BLaER1 (cell line): ENCODE measurements at regions not wholly inside any gene's neighbourhood (a gene's known extent, or its start where the extent isn't known, plus 50 kb on each side); places are given as distances from the start of the nearest gene placed in this dataset.

Experiments
- H3K27ac ChIP-seq: shearing (Covaris generic); formaldehyde crosslinking; 2 replicates; pipeline ENCODE4 v1.8.1; 2022
- H3K27me3 ChIP-seq: shearing (Covaris generic); formaldehyde crosslinking; 2 replicates; pipeline ENCODE4 v1.8.1; 2022
- H3K36me3 ChIP-seq: shearing (Covaris generic); formaldehyde crosslinking; 2 replicates; pipeline ENCODE4 v1.8.1; 2022
- H3K4me1 ChIP-seq: shearing (Covaris generic); formaldehyde crosslinking; 2 replicates; pipeline ENCODE4 v1.8.1; 2022
- H3K4me2 ChIP-seq: shearing (Covaris generic); formaldehyde crosslinking; 2 replicates; pipeline ENCODE4 v1.8.1; 2022
- H3K4me3 ChIP-seq: shearing (Covaris generic); formaldehyde crosslinking; 2 replicates; pipeline ENCODE4 v1.8.1; 2022
- H3K9ac ChIP-seq: shearing (Covaris generic); formaldehyde crosslinking; 2 replicates; pipeline ENCODE4 v1.8.1; 2022
- H3K9me3 ChIP-seq: shearing (Covaris generic); formaldehyde crosslinking; 2 replicates; pipeline ENCODE4 v1.8.1; 2022
- H4K20me1 ChIP-seq: shearing (Covaris generic); formaldehyde crosslinking; 2 replicates; pipeline ENCODE4 v1.8.1; 2022
- Cebpa-rat ChIP-seq: shearing (Covaris generic); IDR thresholded peaks from 2 replicates; pipeline ENCODE4 v1.8.1; 2022

DNA sequence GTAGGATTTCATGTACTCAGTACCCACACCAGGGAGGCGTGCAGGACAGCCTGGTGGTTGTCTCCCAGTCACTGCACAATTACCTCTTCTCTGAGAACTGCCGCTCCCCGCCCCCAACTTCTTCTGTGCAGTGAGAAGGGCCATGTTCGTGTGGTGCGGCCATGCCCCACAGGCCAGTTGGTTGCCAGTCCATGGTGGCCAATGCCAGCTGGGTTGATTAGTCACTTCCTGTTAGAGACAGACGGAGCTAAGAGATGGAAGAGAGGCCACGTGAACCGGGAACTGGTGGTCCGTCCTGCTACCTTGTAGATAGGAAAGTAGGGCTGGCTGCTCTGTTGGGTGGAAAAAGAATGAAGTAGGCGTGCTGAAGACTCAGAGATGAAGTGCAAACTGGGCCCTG, 206.5 kb downstream of the ABCC12 start:
- Histone ChIP-seq H4K20me1 (no peaks in the 10 kb centered on the region), H3K4me1 (no peaks in the 10 kb centered on the region), H3K4me3 (no peak overlapping the region), H3K27ac (no peak overlapping the region), H3K27me3 (no peaks in the 10 kb centered on the region), H3K9me3 (peaks cover 16% of the 10 kb centered on the region; the same call in 1 of the 2 replicates), H3K9ac (no peak overlapping the region), H3K4me2 (no peak overlapping the region), H3K36me3 (no peaks in the 10 kb centered on the region)
- no peak for TF ChIP-seq Cebpa-rat

DNA sequence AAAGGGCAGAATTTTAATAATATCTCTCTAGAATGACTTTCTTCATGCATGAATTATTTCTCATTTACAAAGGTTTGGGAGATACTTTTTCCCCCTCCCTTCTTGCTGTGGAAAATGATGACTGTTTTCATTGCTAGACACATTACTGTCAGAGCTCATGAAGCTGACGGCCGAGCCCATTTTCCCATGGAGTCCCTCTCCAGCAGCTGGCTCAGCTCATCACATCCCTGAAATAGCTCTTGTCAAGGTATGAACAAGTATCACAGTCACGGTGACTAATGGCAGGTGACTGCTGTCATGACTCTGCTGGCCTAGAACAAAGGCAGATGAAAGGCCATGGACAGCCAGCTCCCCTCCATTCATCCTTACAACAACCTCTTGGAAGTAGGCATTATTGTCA, 208.1 kb downstream of the ABCC12 start:
- Histone ChIP-seq H3K4me1 (no peaks in the 10 kb centered on the region), H3K36me3 (no peaks in the 10 kb centered on the region), H3K27ac (no peak overlapping the region), H3K4me3 (no peak overlapping the region), H3K9ac (no peak overlapping the region), H3K9me3 (peaks cover 16% of the 10 kb centered on the region; the same call in 1 of the 2 replicates), H3K27me3 (no peaks in the 10 kb centered on the region), H3K4me2 (no peak overlapping the region), H4K20me1 (no peaks in the 10 kb centered on the region)
- TF ChIP-seq Cebpa-rat = no peak

DNA sequence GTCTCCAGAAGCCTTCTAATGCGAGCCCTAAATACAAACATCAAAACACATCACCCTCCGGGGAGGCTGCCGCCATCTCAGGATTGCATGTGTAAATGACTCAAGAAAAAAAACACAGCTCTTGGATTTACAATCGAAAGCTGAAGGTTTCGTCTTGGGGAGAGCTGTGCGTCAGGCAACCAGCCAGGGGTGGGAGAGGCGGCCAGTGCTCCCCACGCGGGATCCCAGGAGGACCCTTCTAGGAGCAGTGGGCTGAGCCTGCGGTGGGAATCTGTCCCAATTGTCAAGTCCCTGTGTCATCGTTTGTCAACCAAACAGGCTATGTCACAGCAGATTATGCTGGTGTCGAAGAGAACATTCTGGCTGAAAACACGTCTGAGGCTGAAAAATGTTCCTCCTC, 209.7 kb downstream of the ABCC12 start:
- no peaks in the 10 kb centered on the region for H3K4me1 ChIP-seq
- H4K20me1 ChIP-seq = no peaks in the 10 kb centered on the region
- H3K4me2 ChIP-seq = no peak overlapping the region
- no peak overlapping the region for H3K4me3 ChIP-seq
- H3K9me3 ChIP-seq = peaks cover 15% of the 10 kb centered on the region; the same call in 1 of the 2 replicates
- no peak for TF ChIP-seq Cebpa-rat
- H3K27me3 ChIP-seq = no peaks in the 10 kb centered on the region
- H3K36me3 ChIP-seq = no peaks in the 10 kb centered on the region
- H3K27ac ChIP-seq = no peak overlapping the region
- H3K9ac ChIP-seq = no peak overlapping the region

DNA sequence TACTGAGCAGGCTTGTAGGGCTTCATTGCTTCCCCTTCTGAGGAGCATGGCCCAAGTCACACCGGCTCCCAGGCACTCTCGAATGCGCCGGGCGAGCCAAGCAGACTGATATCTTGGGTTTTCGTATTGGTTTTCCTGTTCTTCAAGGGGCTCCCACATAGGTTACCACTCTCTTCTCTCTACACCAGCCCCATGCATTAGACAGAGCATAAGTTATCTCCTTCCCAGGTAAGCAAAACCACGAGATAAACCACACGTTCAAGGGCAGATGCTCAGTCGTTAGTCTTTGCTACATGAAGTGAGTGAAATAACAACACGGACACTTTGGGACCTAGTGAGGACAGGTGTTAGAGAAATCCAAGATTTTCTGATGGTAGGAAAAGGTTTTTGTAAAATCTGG, 211.2 kb downstream of the ABCC12 start:
- Histone ChIP-seq H3K9ac (no peak overlapping the region), H3K4me1 (no peaks in the 10 kb centered on the region), H3K36me3 (no peaks in the 10 kb centered on the region), H3K27ac (no peak overlapping the region), H3K4me2 (no peak overlapping the region), H3K4me3 (no peak overlapping the region), H4K20me1 (no peaks in the 10 kb centered on the region), H3K27me3 (no peaks in the 10 kb centered on the region), H3K9me3 (peaks cover 2% of the 10 kb centered on the region; the same call in 1 of the 2 replicates)
- TF ChIP-seq Cebpa-rat = no peak

DNA sequence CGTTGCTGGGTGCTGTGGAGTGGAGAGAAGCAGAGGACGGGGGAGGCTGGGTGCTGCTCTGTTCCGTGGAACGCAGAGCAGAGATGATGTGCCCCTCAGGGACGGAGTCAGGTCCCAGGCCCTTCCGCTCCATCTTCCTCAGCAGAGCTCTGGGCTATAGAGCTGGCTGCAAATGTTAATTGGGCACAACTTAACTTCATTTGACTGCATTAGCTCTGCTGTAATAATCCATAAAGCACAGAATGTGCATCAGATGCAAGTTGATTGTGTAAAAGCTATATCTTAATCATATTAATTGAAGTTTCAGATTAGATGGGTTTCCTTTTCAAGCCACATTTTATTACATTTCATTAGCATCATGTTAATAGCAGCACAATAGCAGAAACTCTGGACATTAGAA, 212.6 kb downstream of the ABCC12 start:
- Histone ChIP-seq H3K27ac (no peak overlapping the region), H3K4me1 (no peaks in the 10 kb centered on the region), H3K4me3 (no peak overlapping the region), H3K9ac (no peak overlapping the region), H4K20me1 (no peaks in the 10 kb centered on the region), H3K36me3 (no peaks in the 10 kb centered on the region), H3K9me3 (no peaks in the 10 kb centered on the region), H3K27me3 (no peaks in the 10 kb centered on the region), H3K4me2 (no peak overlapping the region)
- no peak for TF ChIP-seq Cebpa-rat

DNA sequence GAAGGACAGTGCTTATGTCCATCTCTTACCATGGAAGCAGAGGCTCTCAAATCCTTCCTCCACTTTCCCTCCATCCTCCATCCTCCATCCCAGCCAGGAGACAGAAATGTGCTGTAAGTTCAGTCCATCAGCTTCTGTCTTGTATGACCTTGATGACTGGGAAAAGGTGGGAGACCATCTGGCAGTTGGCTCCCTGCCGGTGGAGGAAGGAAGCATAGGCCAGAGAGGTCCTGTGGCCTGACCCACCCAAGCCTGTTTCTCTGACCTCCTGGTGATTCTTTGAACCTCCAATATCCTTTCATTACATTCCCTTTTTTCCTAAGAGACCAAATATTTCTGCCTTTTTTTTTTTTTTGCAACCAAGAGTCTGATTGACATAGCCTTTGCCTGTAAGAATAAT, 215.3 kb downstream of the ABCC12 start:
- H3K9me3 ChIP-seq = no peaks in the 10 kb centered on the region
- H3K27me3 ChIP-seq = no peaks in the 10 kb centered on the region
- no peak for TF ChIP-seq Cebpa-rat
- no peaks in the 10 kb centered on the region for H3K36me3 ChIP-seq
- no peaks in the 10 kb centered on the region for H3K4me1 ChIP-seq
- H3K27ac ChIP-seq = no peak overlapping the region
- H3K9ac ChIP-seq = no peak overlapping the region
- H3K4me2 ChIP-seq = no peak overlapping the region
- H4K20me1 ChIP-seq = no peaks in the 10 kb centered on the region
- H3K4me3 ChIP-seq = no peak overlapping the region

DNA sequence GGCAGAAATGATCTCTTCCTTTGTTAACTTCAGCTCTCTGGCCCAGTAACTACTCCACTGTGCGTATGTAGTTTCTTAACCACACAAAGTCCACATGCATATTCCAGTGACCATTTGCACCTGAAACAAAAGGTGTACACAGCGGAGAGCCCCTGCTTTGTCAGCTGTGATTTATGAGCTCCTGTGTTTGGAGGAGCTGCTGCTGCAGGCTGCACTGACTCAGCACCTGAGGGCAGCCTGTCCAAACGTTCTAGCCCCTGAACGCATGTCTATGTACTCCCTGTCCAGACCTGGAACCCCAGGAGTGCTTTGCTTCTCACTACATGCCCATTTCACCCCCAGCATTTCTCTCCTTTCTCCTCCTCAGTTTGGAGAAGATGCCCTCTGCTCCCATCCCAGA, 216.1 kb downstream of the ABCC12 start:
- no peak for TF ChIP-seq Cebpa-rat
- Histone ChIP-seq H3K9ac (no peak overlapping the region), H3K4me1 (no peaks in the 10 kb centered on the region), H3K27ac (no peak overlapping the region), H3K9me3 (no peaks in the 10 kb centered on the region), H3K36me3 (no peaks in the 10 kb centered on the region), H3K27me3 (no peaks in the 10 kb centered on the region), H3K4me2 (no peak overlapping the region), H3K4me3 (no peak overlapping the region), H4K20me1 (no peaks in the 10 kb centered on the region)

DNA sequence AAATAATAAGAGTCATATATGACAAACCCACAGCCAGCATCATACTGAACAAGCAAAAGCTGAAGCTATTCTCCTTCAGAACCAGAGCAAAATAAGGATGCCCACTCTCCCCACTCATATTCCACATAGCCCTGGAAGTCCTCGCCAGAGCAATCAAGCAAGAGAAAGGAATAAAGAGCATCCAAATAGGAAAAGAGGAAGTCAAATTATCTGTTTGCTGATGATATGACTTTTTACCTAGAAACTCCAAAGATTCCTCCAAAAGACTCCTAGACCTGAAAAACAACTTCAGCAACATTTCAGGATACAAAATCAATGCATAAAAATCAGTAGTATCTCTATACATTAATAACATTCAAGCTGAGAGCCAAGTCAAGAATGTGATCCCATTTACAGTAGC, 217.5 kb downstream of the ABCC12 start:
- no peaks in the 10 kb centered on the region for H3K36me3 ChIP-seq
- no peak overlapping the region for H3K4me3 ChIP-seq
- no peaks in the 10 kb centered on the region for H3K4me1 ChIP-seq
- no peaks in the 10 kb centered on the region for H4K20me1 ChIP-seq
- no peaks in the 10 kb centered on the region for H3K9me3 ChIP-seq
- H3K9ac ChIP-seq = no peak overlapping the region
- H3K27me3 ChIP-seq = no peaks in the 10 kb centered on the region
- no peak overlapping the region for H3K27ac ChIP-seq
- H3K4me2 ChIP-seq = no peak overlapping the region
- TF ChIP-seq Cebpa-rat = no peak

DNA sequence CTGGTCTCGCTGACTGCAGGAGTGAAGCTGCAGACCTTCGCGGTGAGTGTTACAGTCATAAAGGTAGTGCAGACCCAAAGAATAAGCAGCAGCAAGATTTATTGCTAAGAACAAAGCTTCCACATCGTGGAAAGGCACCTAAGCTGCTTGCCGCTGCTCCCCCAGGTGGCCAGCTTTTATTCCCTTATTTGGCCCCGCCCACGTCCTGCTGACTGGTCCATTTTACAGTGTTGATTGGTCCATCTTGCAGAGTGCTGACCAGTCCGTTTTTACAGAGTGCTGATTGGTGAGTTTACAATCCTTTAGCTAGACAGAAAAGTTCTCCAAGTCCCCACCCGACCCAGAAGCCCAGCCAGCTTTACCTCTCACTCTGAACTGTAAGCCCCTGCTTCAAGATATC, 227.8 kb downstream of the ABCC12 start:
- no peak for TF ChIP-seq Cebpa-rat
- no peaks in the 10 kb centered on the region for H3K36me3 ChIP-seq
- no peaks in the 10 kb centered on the region for H3K4me1 ChIP-seq
- no peak overlapping the region for H3K9ac ChIP-seq
- H3K4me3 ChIP-seq = no peak overlapping the region
- no peaks in the 10 kb centered on the region for H3K9me3 ChIP-seq
- no peaks in the 10 kb centered on the region for H3K27me3 ChIP-seq
- no peaks in the 10 kb centered on the region for H4K20me1 ChIP-seq
- no peak overlapping the region for H3K4me2 ChIP-seq
- H3K27ac ChIP-seq = no peak overlapping the region

DNA sequence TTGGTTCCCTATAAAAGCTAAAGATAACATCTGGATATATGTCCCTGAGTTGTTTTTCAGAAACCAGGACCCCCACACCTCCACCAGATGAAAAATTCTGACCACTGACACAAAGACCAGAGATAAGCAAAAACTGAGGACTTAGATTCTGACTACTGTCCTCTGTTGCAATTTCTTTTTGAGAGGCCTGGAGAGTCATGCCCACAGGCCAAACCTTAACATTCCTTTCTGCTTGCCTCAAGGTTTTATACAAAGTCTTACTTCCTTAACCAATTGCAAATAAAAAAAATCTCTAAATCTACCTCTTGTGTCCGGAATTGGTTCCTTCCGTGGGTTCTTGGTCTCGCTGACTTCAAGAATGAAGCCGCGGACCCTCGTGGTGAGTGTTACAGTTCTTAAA, 228.5 kb downstream of the ABCC12 start:
- H3K27ac ChIP-seq = no peak overlapping the region
- no peak for TF ChIP-seq Cebpa-rat
- H3K9me3 ChIP-seq = no peaks in the 10 kb centered on the region
- H3K9ac ChIP-seq = no peak overlapping the region
- H3K4me2 ChIP-seq = no peak overlapping the region
- no peak overlapping the region for H3K4me3 ChIP-seq
- no peaks in the 10 kb centered on the region for H3K36me3 ChIP-seq
- no peaks in the 10 kb centered on the region for H3K27me3 ChIP-seq
- H4K20me1 ChIP-seq = no peaks in the 10 kb centered on the region
- no peaks in the 10 kb centered on the region for H3K4me1 ChIP-seq

DNA sequence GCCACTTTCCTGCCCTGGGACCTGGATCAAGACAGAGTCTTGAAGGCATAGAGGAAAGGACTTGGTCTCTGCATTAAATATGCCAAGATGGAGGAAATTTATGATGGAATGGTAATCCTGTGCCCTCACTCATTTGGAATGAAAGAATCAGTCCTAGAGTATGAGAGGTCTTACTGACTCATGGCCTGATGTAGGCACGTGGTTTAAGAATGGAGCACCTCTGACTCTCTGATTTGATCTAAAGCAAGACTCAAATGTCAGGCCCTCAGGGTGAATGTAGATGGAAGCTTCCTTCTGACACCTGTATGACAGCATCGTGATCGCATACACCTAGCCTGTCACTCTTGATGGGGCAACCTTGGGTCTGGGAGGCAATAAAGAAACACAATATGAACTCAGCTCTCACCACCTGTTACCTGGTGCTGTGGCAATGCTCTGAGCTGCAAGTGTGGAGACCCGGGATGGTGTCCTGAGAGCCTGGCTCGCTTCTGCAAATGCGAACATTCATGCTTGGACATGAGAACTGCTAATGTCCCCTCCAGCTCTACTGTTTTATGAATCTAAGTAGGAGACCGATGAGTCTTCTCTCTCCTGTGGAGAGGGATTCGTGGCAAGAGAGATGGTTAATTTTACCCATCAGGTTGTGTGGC, 229.9 kb downstream of the ABCC12 start:
- H3K4me3 ChIP-seq = no peak overlapping the region
- H3K9ac ChIP-seq = no peak overlapping the region
- H3K27ac ChIP-seq = no peak overlapping the region
- no peaks in the 10 kb centered on the region for H4K20me1 ChIP-seq
- no peaks in the 10 kb centered on the region for H3K4me1 ChIP-seq
- no peaks in the 10 kb centered on the region for H3K36me3 ChIP-seq
- no peak overlapping the region for H3K4me2 ChIP-seq
- no peaks in the 10 kb centered on the region for H3K27me3 ChIP-seq
- H3K9me3 ChIP-seq = no peaks in the 10 kb centered on the region
- TF ChIP-seq Cebpa-rat = no peak
